Smooth muscle cell (in vitro differentiated cells): ENCODE measurements at regions not wholly inside any gene's neighbourhood (a gene's known extent, or its start where the extent isn't known, plus 50 kb on each side); places are given as distances from the start of the nearest gene placed in this dataset.

Experiments
- DNase-seq: peaks from one replicate; lab custom pipeline; 2025; ENCODE audit not compliant: unreplicated experiment; lab: John Stamatoyannopoulos, UW
- H2AFZ ChIP-seq: fragments of 200-600 bp; sonication (generic); 2 replicates; pipeline ENCODE4 v1.6.0; 2016; ENCODE audit warnings: antibody characterized with exemption, low read depth, mild to moderate bottlenecking
- H3F3A ChIP-seq: fragments of 200-600 bp; sonication (generic); 2 replicates; pipeline ENCODE4 v1.6.0; 2017; ENCODE audit warnings: antibody characterized with exemption, low read depth
- H3K27ac ChIP-seq: fragments of 200-600 bp; sonication (generic); 2 replicates; pipeline ENCODE4 v1.5.1; 2016; ENCODE audit warnings: low read depth, mild to moderate bottlenecking
- H3K27me3 ChIP-seq: fragments of 200-600 bp; sonication (generic); 2 replicates; pipeline ENCODE4 v1.6.1; 2016; ENCODE audit warnings: low read depth, mild to moderate bottlenecking
- H3K36me3 ChIP-seq: fragments of 200-600 bp; sonication (generic); 2 replicates; pipeline ENCODE4 v1.5.1; 2016; ENCODE audit warnings: low read depth
- H3K4me1 ChIP-seq: fragments of 200-600 bp; sonication (generic); 2 replicates; pipeline ENCODE4 v1.5.1; 2016; ENCODE audit warnings: low read depth
- H3K4me2 ChIP-seq: fragments of 200-600 bp; sonication (generic); 2 replicates; pipeline ENCODE4 v1.6.0; 2016; ENCODE audit warnings: mild to moderate bottlenecking
- H3K4me3 ChIP-seq: fragments of 200-600 bp; sonication (generic); 2 replicates; pipeline ENCODE4 v1.5.1; 2016; ENCODE audit warnings: mild to moderate bottlenecking
- H3K79me2 ChIP-seq: fragments of 200-600 bp; sonication (generic); 2 replicates; pipeline ENCODE4 v1.6.0; 2016; ENCODE audit warnings: low read depth, mild to moderate bottlenecking
- H3K9ac ChIP-seq: fragments of 200-600 bp; sonication (generic); 2 replicates; pipeline ENCODE4 v1.6.0; 2016; ENCODE audit warnings: low read depth
- H3K9me3 ChIP-seq: fragments of 200-600 bp; sonication (generic); replicated peaks from 2 replicates; pipeline ENCODE4 v1.5.1; 2016; ENCODE audit warnings: low read depth
- H4K20me1 ChIP-seq: fragments of 200-600 bp; sonication (generic); 2 replicates; pipeline ENCODE4 v1.6.0; 2016; ENCODE audit warnings: low read depth
- WGBS: methylation state at CpG from one replicate; pipeline ENCODE4 v1.1.7; 2016; ENCODE audit warnings: low lambda C conversion rate; 5-methylcytosine and 5-hydroxymethylcytosine counted together
- TF ChIP-seq, protein P1 (sequence below): fragments of 200-600 bp; sonication (generic); IDR thresholded peaks from 2 replicates; pipeline ENCODE4 v1.5.1; 2017; ENCODE audit warnings: borderline replicate concordance, mild to moderate bottlenecking, antibody characterized with exemption; ENCODE audit not compliant: insufficient read depth, poor library complexity, severe bottlenecking

- Histone ChIP-seq H3K4me3 (no peak overlapping the region), H4K20me1 (no peaks in the 10 kb centered on the region), H2AFZ (no peak overlapping the region), H3F3A (no peaks in the 10 kb centered on the region), H3K9me3 (no peaks in the 10 kb centered on the region), H3K79me2 (no peaks in the 10 kb centered on the region), H3K4me1 (peaks cover 4% of the 10 kb centered on the region), H3K27ac (no peak overlapping the region), H3K36me3 (no peaks in the 10 kb centered on the region), H3K27me3 (no peaks in the 10 kb centered on the region), H3K9ac (no peak overlapping the region), H3K4me2 (no peak overlapping the region)
- no peak for DNase-seq
- TF ChIP-seq, protein P1, sequence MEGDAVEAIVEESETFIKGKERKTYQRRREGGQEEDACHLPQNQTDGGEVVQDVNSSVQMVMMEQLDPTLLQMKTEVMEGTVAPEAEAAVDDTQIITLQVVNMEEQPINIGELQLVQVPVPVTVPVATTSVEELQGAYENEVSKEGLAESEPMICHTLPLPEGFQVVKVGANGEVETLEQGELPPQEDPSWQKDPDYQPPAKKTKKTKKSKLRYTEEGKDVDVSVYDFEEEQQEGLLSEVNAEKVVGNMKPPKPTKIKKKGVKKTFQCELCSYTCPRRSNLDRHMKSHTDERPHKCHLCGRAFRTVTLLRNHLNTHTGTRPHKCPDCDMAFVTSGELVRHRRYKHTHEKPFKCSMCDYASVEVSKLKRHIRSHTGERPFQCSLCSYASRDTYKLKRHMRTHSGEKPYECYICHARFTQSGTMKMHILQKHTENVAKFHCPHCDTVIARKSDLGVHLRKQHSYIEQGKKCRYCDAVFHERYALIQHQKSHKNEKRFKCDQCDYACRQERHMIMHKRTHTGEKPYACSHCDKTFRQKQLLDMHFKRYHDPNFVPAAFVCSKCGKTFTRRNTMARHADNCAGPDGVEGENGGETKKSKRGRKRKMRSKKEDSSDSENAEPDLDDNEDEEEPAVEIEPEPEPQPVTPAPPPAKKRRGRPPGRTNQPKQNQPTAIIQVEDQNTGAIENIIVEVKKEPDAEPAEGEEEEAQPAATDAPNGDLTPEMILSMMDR: no peak
- WGBS: 88% methylated on average over 5 of the region's 5 CpGs
Observed at GRCh38 chr1:29981586-29982239, 741.7 kb downstream of the MATN1 start.

GRCh38 chr1:29977550-29977949, 741.2 kb downstream of the PTPRU start:
- H3K9ac ChIP-seq: no peak overlapping the region
- DNase-seq: no peak
- H3K36me3 ChIP-seq: no peaks in the 10 kb centered on the region
- H4K20me1 ChIP-seq: no peaks in the 10 kb centered on the region
- no peaks in the 10 kb centered on the region for H3K27me3 ChIP-seq
- TF ChIP-seq, protein P1: no peak
- H3K4me1 ChIP-seq: no peaks in the 10 kb centered on the region
- H3K9me3 ChIP-seq: no peaks in the 10 kb centered on the region
- H3K79me2 ChIP-seq: no peaks in the 10 kb centered on the region
- no peaks in the 10 kb centered on the region for H3F3A ChIP-seq
- H2AFZ ChIP-seq: no peak overlapping the region
- H3K4me2 ChIP-seq: no peak overlapping the region
- no peak overlapping the region for H3K4me3 ChIP-seq
- WGBS: 79% methylated on average over 4 of the region's 4 CpGs
- no peak overlapping the region for H3K27ac ChIP-seq

DNA sequence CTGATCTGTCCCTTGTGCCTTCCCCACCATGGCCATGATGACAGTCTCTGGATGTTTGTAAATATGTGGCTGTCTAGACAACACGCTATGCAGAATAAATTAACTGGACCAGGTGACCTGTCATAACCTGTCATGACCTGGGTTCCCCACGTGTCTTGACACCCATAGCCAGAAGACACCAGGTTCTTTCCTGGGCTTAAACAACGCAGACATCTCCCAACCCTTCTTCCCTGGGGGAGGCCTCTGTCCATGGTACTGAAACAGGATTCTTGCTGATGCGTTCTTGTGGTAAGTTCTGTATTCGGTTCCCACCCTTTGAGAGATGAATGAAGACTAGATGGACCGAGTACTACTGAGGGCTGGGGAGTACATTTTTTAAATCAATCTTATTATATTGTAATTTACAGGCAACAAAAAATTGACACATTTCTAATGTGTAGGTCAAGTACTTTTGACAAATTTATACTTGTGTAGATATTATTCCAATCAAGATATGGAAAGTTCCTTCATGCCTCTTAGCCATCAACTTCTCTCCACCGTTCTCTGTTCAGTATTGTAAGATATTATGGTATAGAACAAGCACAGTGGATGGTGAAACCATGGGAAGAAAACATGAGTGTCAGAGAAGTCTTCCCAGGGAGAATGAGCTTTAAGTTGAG, 738.8 kb downstream of the PTPRU start:
- Histone ChIP-seq H3K4me3 (no peak overlapping the region), H2AFZ (no peak overlapping the region), H3K79me2 (no peaks in the 10 kb centered on the region), H3K9ac (no peak overlapping the region), H3K27ac (no peak overlapping the region), H3F3A (no peaks in the 10 kb centered on the region), H3K36me3 (no peaks in the 10 kb centered on the region), H3K9me3 (no peaks in the 10 kb centered on the region), H4K20me1 (no peaks in the 10 kb centered on the region), H3K4me1 (no peaks in the 10 kb centered on the region), H3K4me2 (no peak overlapping the region), H3K27me3 (no peaks in the 10 kb centered on the region)
- 37% methylated on average over 7 of the region's 7 CpGs for WGBS
- TF ChIP-seq, protein P1: no peak
- no peak for DNase-seq

DNA sequence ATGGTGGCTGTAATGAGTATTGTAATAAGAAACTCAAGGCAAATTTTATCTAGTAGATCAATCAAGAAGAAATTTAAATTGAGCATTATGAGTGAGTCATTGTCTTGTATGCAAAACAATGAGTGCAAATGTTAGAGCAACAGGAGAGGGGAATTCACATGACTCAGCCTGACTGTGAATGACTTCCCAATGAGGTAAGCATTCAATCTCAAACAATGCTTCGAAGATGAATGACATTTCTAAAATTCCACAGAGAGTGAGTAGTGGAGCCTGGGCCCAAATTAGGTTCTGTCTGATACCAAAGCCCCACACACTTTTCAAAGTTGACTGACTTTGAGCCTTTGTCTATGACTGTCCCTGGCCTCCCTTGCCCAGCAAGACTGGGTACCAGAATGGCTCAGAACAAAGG, 738.0 kb downstream of the PTPRU start:
- Histone ChIP-seq H3K4me1 (no peaks in the 10 kb centered on the region), H3K27ac (peak overlapping the region; percentile 52), H3F3A (no peaks in the 10 kb centered on the region), H2AFZ (no peak overlapping the region), H3K27me3 (no peaks in the 10 kb centered on the region), H3K79me2 (no peaks in the 10 kb centered on the region), H3K36me3 (no peaks in the 10 kb centered on the region), H3K9me3 (no peaks in the 10 kb centered on the region), H3K4me2 (no peak overlapping the region), H4K20me1 (no peaks in the 10 kb centered on the region), H3K9ac (no peak overlapping the region), H3K4me3 (no peak overlapping the region)
- DNase-seq: no peak
- TF ChIP-seq, protein P1: no peak
- 13% methylated on average over 1 of the region's 1 CpG for WGBS
